Spinal cord (tissue), 9 donors: ENCODE measurements at regions not wholly inside any gene's neighbourhood (a gene's known extent, or its start where the extent isn't known, plus 50 kb on each side); places are given as distances from the start of the nearest gene placed in this dataset.
"Not testable (repeated sequence)": the region's sequence is repeated elsewhere in the genome, so short reads cannot be mapped to it uniquely, and the experiment has no call there.

Source experiments
- DNase-seq, 6 donors: peaks; one replicate each; pipeline versions ENCODE4 v3.0.0 to v3.0.0-alpha.2; 2013 to 2015; ENCODE audit warnings: low spot score in 6 of 6, low read depth in 4 of 6
- H3K27ac ChIP-seq: one replicate; pipeline ENCODE4 v1.5.1; 2013; ENCODE audit warnings: low read depth, low read length, control low read depth
- H3K27me3 ChIP-seq: one replicate; pipeline ENCODE4 v1.6.1; 2013; ENCODE audit warnings: low read length; ENCODE audit not compliant: control insufficient read depth, insufficient read depth
- H3K36me3 ChIP-seq: one replicate; pipeline ENCODE4 v1.6.1; 2013; ENCODE audit warnings: low read length; ENCODE audit not compliant: control insufficient read depth, insufficient read depth
- H3K4me1 ChIP-seq: one replicate; pipeline ENCODE4 v1.6.1; 2013; ENCODE audit warnings: low read length; ENCODE audit not compliant: control insufficient read depth, insufficient read depth
- H3K4me3 ChIP-seq: one replicate; pipeline ENCODE4 v1.5.1; 2013; ENCODE audit warnings: low read depth, low read length, control low read depth
- H3K9me3 ChIP-seq: one replicate; pipeline ENCODE4 v1.6.1; 2013; ENCODE audit warnings: low read length; ENCODE audit not compliant: control insufficient read depth, insufficient read depth
- whole genome bisulfite sequencing: methylation state at CpG from one replicate; pipeline ENCODE4 v1.1.5; 2013; ENCODE audit warnings: missing lambda C conversion rate; ENCODE audit not compliant: insufficient coverage; 5-methylcytosine and 5-hydroxymethylcytosine counted together
- donor health status: healthy.

- 69% methylated on average over 9 of the region's 11 CpGs for WGBS
- H3K36me3 ChIP-seq = no peaks in the 10 kb centered on the region
- no peak overlapping the region for H3K4me3 ChIP-seq
- no peak overlapping the region for H3K27ac ChIP-seq
- H3K4me1 ChIP-seq = no peaks in the 10 kb centered on the region
- no peaks in the 10 kb centered on the region for H3K27me3 ChIP-seq
- no peak for DNase-seq
- no peaks in the 10 kb centered on the region for H3K9me3 ChIP-seq
These were observed 122.8 kb upstream of the PITX1 start for GRCh38 chr5:135156715-135157404.

- DNase-seq = no peak
- Histone ChIP-seq H3K27me3 (no peaks in the 10 kb centered on the region), H3K4me3 (no peak overlapping the region), H3K27ac (no peak overlapping the region), H3K4me1 (no peaks in the 10 kb centered on the region), H3K9me3 (no peaks in the 10 kb centered on the region), H3K36me3 (no peaks in the 10 kb centered on the region)
- WGBS = 98% methylated on average over 5 of the region's 6 CpGs
These were observed 122.3 kb upstream of the PITX1 start for GRCh38 chr5:135156337-135156714.

GRCh38 chr5:135155616-135156214 lies 121.7 kb upstream of the PITX1 start:
- H3K9me3 ChIP-seq = no peaks in the 10 kb centered on the region
- no peak for DNase-seq
- H3K4me1 ChIP-seq = no peaks in the 10 kb centered on the region
- no peaks in the 10 kb centered on the region for H3K36me3 ChIP-seq
- WGBS = 86% methylated on average over 4 of the region's 4 CpGs
- no peak overlapping the region for H3K27ac ChIP-seq
- H3K27me3 ChIP-seq = no peaks in the 10 kb centered on the region
- no peak overlapping the region for H3K4me3 ChIP-seq

- no peaks in the 10 kb centered on the region for H3K9me3 ChIP-seq
- no peak for DNase-seq
- no peaks in the 10 kb centered on the region for H3K36me3 ChIP-seq
- H3K4me1 ChIP-seq = no peaks in the 10 kb centered on the region
- WGBS = 95% methylated on average over 7 of the region's 7 CpGs
- H3K27me3 ChIP-seq = no peaks in the 10 kb centered on the region
- no peak overlapping the region for H3K27ac ChIP-seq
- H3K4me3 ChIP-seq = no peak overlapping the region
These were observed 120.9 kb upstream of the PITX1 start for GRCh38 chr5:135154961-135155360.

- DNase-seq = no peak
- no peaks in the 10 kb centered on the region for H3K27me3 ChIP-seq
- WGBS = 91% methylated on average over 6 of the region's 8 CpGs
- no peak overlapping the region for H3K27ac ChIP-seq
- H3K4me3 ChIP-seq = no peak overlapping the region
- H3K36me3 ChIP-seq = no peaks in the 10 kb centered on the region
- H3K9me3 ChIP-seq = no peaks in the 10 kb centered on the region
- no peaks in the 10 kb centered on the region for H3K4me1 ChIP-seq
These were observed 120.2 kb upstream of the PITX1 start for GRCh38 chr5:135154197-135154596.

GRCh38 chr5:135153661-135154060 lies 119.6 kb upstream of the PITX1 start:
- 84% methylated on average over 2 of the region's 3 CpGs for WGBS
- Histone ChIP-seq H3K4me3 (no peak overlapping the region), H3K36me3 (no peaks in the 10 kb centered on the region), H3K27ac (no peak overlapping the region), H3K9me3 (no peaks in the 10 kb centered on the region), H3K4me1 (no peaks in the 10 kb centered on the region), H3K27me3 (no peaks in the 10 kb centered on the region)
- DNase-seq = no peak

- Histone ChIP-seq H3K9me3 (no peaks in the 10 kb centered on the region), H3K4me1 (no peaks in the 10 kb centered on the region), H3K27me3 (no peaks in the 10 kb centered on the region), H3K4me3 (no peak overlapping the region), H3K36me3 (no peaks in the 10 kb centered on the region), H3K27ac (no peak overlapping the region)
- WGBS = 56% methylated on average over 3 of the region's 4 CpGs
- no peak for DNase-seq
These were observed 119.2 kb upstream of the PITX1 start for GRCh38 chr5:135153259-135153658.

- H3K27me3 ChIP-seq, H3K27ac ChIP-seq, DNase-seq, H3K4me1 ChIP-seq, H3K9me3 ChIP-seq, H3K36me3 ChIP-seq, H3K4me3 ChIP-seq: not testable (repeated sequence)
- no CpG with 5 or more reads among the region's 3 CpGs for WGBS
These were observed 117.6 kb upstream of the PITX1 start for GRCh38 chr5:135151660-135152059.

GRCh38 chr5:135151256-135151655 lies 117.2 kb upstream of the PITX1 start:
- Histone ChIP-seq H3K27me3 (no peaks in the 10 kb centered on the region), H3K4me3 (no peak overlapping the region), H3K4me1 (no peaks in the 10 kb centered on the region), H3K9me3 (no peaks in the 10 kb centered on the region), H3K27ac (no peak overlapping the region), H3K36me3 (no peaks in the 10 kb centered on the region)
- WGBS = 97% methylated on average over 4 of the region's 5 CpGs
- DNase-seq = no peak

GRCh38 chr5:135150767-135151166 lies 116.7 kb upstream of the PITX1 start:
- H3K27ac ChIP-seq = no peak overlapping the region
- H3K4me3 ChIP-seq = no peak overlapping the region
- DNase-seq = no peak
- H3K9me3 ChIP-seq = no peaks in the 10 kb centered on the region
- no peaks in the 10 kb centered on the region for H3K36me3 ChIP-seq
- 100% methylated on average over 3 of the region's 4 CpGs for WGBS
- no peaks in the 10 kb centered on the region for H3K4me1 ChIP-seq
- H3K27me3 ChIP-seq = no peaks in the 10 kb centered on the region
